Testis (tissue), 2 donors: ENCODE measurements at regions not wholly inside any gene's neighbourhood (a gene's known extent, or its start where the extent isn't known, plus 50 kb on each side); places are given as distances from the start of the nearest gene placed in this dataset.

Source experiments
- POLR2A ChIP-seq: fragments of 450-650 bp; IDR thresholded peaks from one replicate; pipeline ENCODE4 v1.6.1; 2017; ENCODE audit warnings: antibody characterized with exemption, mild to moderate bottlenecking, moderate library complexity
- TF ChIP-seq, protein P1 (sequence below), 3 experiments: fragments of 450-650 bp in 2 of 3; fragments of 200-600 bp in 1 of 3; sonication (generic) in 1 of 3; IDR thresholded peaks; one replicate each; pipeline ENCODE4 v1.5.1; 2016 to 2019; ENCODE audit warnings: antibody characterized with exemption in 3 of 3, mild to moderate bottlenecking in 2 of 3, moderate library complexity in 1 of 3

DNA sequence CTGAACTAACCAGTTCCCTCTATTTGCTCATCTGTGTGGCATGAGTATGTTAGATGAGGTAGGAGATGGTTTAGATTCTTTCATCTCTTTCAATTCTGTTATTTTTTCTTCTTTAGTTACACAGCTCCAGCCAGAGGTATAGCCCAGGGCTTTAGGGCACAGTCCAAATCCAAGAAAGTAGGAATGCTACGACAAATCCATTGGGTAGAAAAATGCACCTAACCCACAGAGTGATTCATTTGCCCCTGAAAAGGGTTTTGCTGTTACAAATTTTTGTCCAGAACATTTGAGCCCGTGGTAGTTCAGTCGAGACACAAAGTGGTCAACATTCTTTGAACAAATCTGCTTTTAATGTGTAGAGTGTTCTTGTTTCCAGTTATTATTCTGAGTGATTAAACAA is 250.7 kb downstream of the HS3ST3A1 start:
- no peak for TF ChIP-seq POLR2A
- TF ChIP-seq, protein P1, sequence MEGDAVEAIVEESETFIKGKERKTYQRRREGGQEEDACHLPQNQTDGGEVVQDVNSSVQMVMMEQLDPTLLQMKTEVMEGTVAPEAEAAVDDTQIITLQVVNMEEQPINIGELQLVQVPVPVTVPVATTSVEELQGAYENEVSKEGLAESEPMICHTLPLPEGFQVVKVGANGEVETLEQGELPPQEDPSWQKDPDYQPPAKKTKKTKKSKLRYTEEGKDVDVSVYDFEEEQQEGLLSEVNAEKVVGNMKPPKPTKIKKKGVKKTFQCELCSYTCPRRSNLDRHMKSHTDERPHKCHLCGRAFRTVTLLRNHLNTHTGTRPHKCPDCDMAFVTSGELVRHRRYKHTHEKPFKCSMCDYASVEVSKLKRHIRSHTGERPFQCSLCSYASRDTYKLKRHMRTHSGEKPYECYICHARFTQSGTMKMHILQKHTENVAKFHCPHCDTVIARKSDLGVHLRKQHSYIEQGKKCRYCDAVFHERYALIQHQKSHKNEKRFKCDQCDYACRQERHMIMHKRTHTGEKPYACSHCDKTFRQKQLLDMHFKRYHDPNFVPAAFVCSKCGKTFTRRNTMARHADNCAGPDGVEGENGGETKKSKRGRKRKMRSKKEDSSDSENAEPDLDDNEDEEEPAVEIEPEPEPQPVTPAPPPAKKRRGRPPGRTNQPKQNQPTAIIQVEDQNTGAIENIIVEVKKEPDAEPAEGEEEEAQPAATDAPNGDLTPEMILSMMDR (IDR thresholded peaks at IDR 0.05): no peak
